GM12878 (cell line): ENCODE measurements at regions not wholly inside any gene's neighbourhood (a gene's known extent, or its start where the extent isn't known, plus 50 kb on each side); places are given as distances from the start of the nearest gene placed in this dataset.

Source experiments
- ATAC-seq: fragments of 200-7000 bp; cut with Tn5 transposase; 3 replicates; pipeline ENCODE4 v1.9.1; 2020; ENCODE audit warnings: mild to moderate bottlenecking, moderate library complexity
- BruUV-seq: library from RNA; stranded (reverse); fragments of 400-500 nt; replicated peaks from 2 replicates; lab custom pipeline; 2021; lab: Mats Ljungman, UMichigan
- CTCF ChIA-PET: fragments of 300-600 bp; sonication (Branson Sonifier 250); formaldehyde crosslinking; extraction: SDS; loops from one replicate; lab custom pipeline; 2021; ENCODE audit warnings: inconsistent platforms; lab: Yijun Ruan, JAX
- POLR2A ChIA-PET: fragments of 350-600 bp; formaldehyde crosslinking; extraction: SDS; loops from one replicate; lab custom pipeline; 2021; ENCODE audit warnings: inconsistent platforms; lab: Charles Lee
- RAD21 ChIA-PET: fragments of 300-600 bp; sonication (Branson Sonifier 250); formaldehyde crosslinking; loops from one replicate; lab custom pipeline; 2023; ENCODE audit warnings: antibody characterized with exemption; ENCODE audit not compliant: unreplicated experiment; lab: Charles Lee
- SMC1A ChIA-PET: fragments of 300-600 bp; sonication (Branson Sonifier 250); formaldehyde crosslinking; loops from one replicate; lab custom pipeline; 2023; ENCODE audit not compliant: unreplicated experiment, uncharacterized antibody; lab: Charles Lee
- DNase-seq: peaks from one replicate; pipeline ENCODE4 v3.0.0-alpha.2; 2011; ENCODE audit warnings: low read depth, low spot score
- FAIRE-seq: peaks from 3 replicates; lab custom pipeline; 2011; peaks lifted over from hg19 to GRCh38; lab: Jason Lieb, UNC
- H2AFZ ChIP-seq: 2 replicates; pipeline ENCODE4 v1.6.0; 2011; ENCODE audit warnings: low read depth, low read length, control low read depth; ENCODE audit not compliant: control insufficient read depth
- H3K27ac ChIP-seq: 2 replicates; pipeline ENCODE4 v1.5.1; 2011; ENCODE audit warnings: control low read depth; ENCODE audit not compliant: control insufficient read depth, insufficient read depth
- H3K27me3 ChIP-seq, 2 experiments: replicated peaks in 1 of 2; 2 replicates each; pipeline versions ENCODE4 v1.6.0 to v1.6.1; 2011; ENCODE audit warnings: low read length in 1 of 2; ENCODE audit not compliant: control insufficient read depth in 2 of 2, insufficient read depth in 2 of 2
- H3K36me3 ChIP-seq, 2 experiments: 2 replicates each; pipeline ENCODE4 v1.5.1; 2011; ENCODE audit warnings: low read length in 1 of 2; ENCODE audit not compliant: control insufficient read depth in 2 of 2, insufficient read depth in 2 of 2
- H3K4me1 ChIP-seq: 2 replicates; pipeline ENCODE4 v1.6.1; 2011; ENCODE audit warnings: mild to moderate bottlenecking, low read length, moderate library complexity, mixed read lengths; ENCODE audit not compliant: control insufficient read depth, insufficient read depth
- H3K4me2 ChIP-seq: 2 replicates; pipeline ENCODE4 v1.6.0; 2011; ENCODE audit warnings: control low read depth; ENCODE audit not compliant: control insufficient read depth, insufficient read depth
- H3K4me3 ChIP-seq: fragments of 200-600 bp; sonication (generic); 2 replicates; pipeline ENCODE4 v1.5.1; 2016
- H3K79me2 ChIP-seq: 2 replicates; pipeline ENCODE4 v1.6.0; 2011; ENCODE audit warnings: low read length; ENCODE audit not compliant: control insufficient read depth, insufficient read depth
- H3K9ac ChIP-seq: 2 replicates; pipeline ENCODE4 v1.8.0; 2011; ENCODE audit warnings: low read length, control low read depth, mixed read lengths; ENCODE audit not compliant: control insufficient read depth, insufficient read depth
- H3K9me3 ChIP-seq: replicated peaks from 3 replicates; pipeline ENCODE4 v1.5.1; 2011; ENCODE audit warnings: mild to moderate bottlenecking, low read length; ENCODE audit not compliant: control insufficient read depth, insufficient read depth
- H4K20me1 ChIP-seq: 2 replicates; pipeline ENCODE4 v1.6.0; 2011; ENCODE audit not compliant: control insufficient read depth, insufficient read depth
- CBX3 ChIP-seq: fragments of 200-600 bp; sonication (generic); IDR thresholded peaks from 2 replicates; pipeline ENCODE4 v1.6.1; 2016; ENCODE audit warnings: low read depth, borderline replicate concordance
- CUX1 ChIP-seq: IDR thresholded peaks from 2 replicates; pipeline ENCODE4 v1.6.1; 2012; ENCODE audit warnings: improper control_type of control experiment, low read depth, low read length; ENCODE audit not compliant: insufficient replicate concordance
- DPF2 ChIP-seq: fragments of 450-650 bp; IDR thresholded peaks from 2 replicates; pipeline ENCODE4 v1.6.1; 2017; ENCODE audit warnings: mild to moderate bottlenecking
- EED ChIP-seq: sonication (generic); IDR thresholded peaks from 2 replicates; pipeline ENCODE4 v1.6.1; 2016; ENCODE audit warnings: antibody characterized with exemption, low read depth
- FOXM1 ChIP-seq: IDR thresholded peaks from 2 replicates; pipeline ENCODE4 v1.6.1; 2012; ENCODE audit warnings: low read depth, mild to moderate bottlenecking, inconsistent platforms, low read length, moderate library complexity
- HDAC2 ChIP-seq: fragments of 200-600 bp; sonication (generic); IDR thresholded peaks from 2 replicates; pipeline ENCODE4 v1.6.1; 2017
- MAX ChIP-seq: IDR thresholded peaks from 2 replicates; pipeline ENCODE4 v1.6.1; 2012; ENCODE audit warnings: low read depth, low read length, improper control_type of control experiment
- MXI1 ChIP-seq: fragments of 150-350 bp; IDR thresholded peaks from 2 replicates; pipeline ENCODE4 v1.6.1; 2011; ENCODE audit warnings: low read depth, mild to moderate bottlenecking, inconsistent platforms, low read length, improper control_type of control experiment
- RAD21 ChIP-seq: IDR thresholded peaks from 2 replicates; pipeline ENCODE4 v1.6.1; 2011; ENCODE audit warnings: mild to moderate bottlenecking, low read depth, low read length, moderate library complexity; ENCODE audit not compliant: insufficient read depth
- RUNX3 ChIP-seq: IDR thresholded peaks from 2 replicates; pipeline ENCODE4 v1.6.1; 2012; ENCODE audit warnings: low read length, inconsistent platforms
- USF2 ChIP-seq: IDR thresholded peaks from 2 replicates; pipeline ENCODE4 v1.6.1; 2011; ENCODE audit warnings: low read depth, low read length, improper control_type of control experiment, borderline replicate concordance
- ZBTB11 ChIP-seq: fragments of 450-650 bp; formaldehyde crosslinking; IDR thresholded peaks from 2 replicates; pipeline ENCODE4 v1.5.0; 2022; ENCODE audit warnings: mild to moderate bottlenecking, missing genetic modification characterization
- WGBS: methylation state at CpG from one replicate; pipeline ENCODE4 v1.1.6; 2016; ENCODE audit warnings: low lambda C conversion rate; ENCODE audit not compliant: insufficient replicate concordance, insufficient coverage; ENCODE audit errors: missing lambda C conversion rate; 5-methylcytosine and 5-hydroxymethylcytosine counted together
- in situ Hi-C: fragments of 300-500 bp; cut with MboI; formaldehyde crosslinking; loops from 9 replicates; pipeline ENCODE4 v1.14.3; 2018; ENCODE audit warnings: mixed read lengths
- intact Hi-C: fragments of 100-400 bp; cut with micrococcal nuclease; formaldehyde crosslinking; loops from one replicate; pipeline ENCODE4 v1.14.2; 2022; ENCODE audit not compliant: unreplicated experiment

GRCh38 chr2:37864217-37864616 lies 60.9 kb upstream of the RMDN2 start:
- ChIA-PET POLR2A (no interaction called here), SMC1A (interaction anchor here (0.6 to 6.4 kb wide), 2 partner anchors 11 to 327 kb away, joined by 3 to 64 read pairs; no protein-coding TSS in a partner anchor), RAD21 (no interaction called here), CTCF (interaction anchor here (1.2 kb wide), 1 partner anchor 13 kb away, joined by 3 read pairs; no protein-coding TSS in a partner anchor)
- WGBS, result 24% methylated on average over 2 of the region's 2 CpGs
- intact Hi-C loops (no loop called here), in situ Hi-C loops (no loop called here)
- BruUV-seq, result no TSS peak
- Histone ChIP-seq H3K4me3 (no peak overlapping the region), H3K27me3 (no peaks in the 10 kb centered on the region), H3K79me2 (no peaks in the 10 kb centered on the region), H3K36me3 (no peaks in the 10 kb centered on the region), H3K9me3 (no peaks in the 10 kb centered on the region; the same call in 2 of the 3 replicates), H3K27ac (no peak overlapping the region), H3K4me1 (no peaks in the 10 kb centered on the region)
- no peak for FAIRE-seq
- ATAC-seq, result no peak
- TF ChIP-seq FOXM1 (no peak), CUX1 (no peak), CBX3 (no peak), MAX (no peak), RUNX3 (no peak), USF2 (no peak), EED (no peak), ZBTB11 (CRISPR knock-in tag) (no peak), DPF2 (no peak), MXI1 (no peak), RAD21 (no peak), HDAC2 (no peak)
- TF ChIP-seq, all 136 proteins: peak for 0
- DNase-seq, result no peak
- no peaks in the 10 kb centered on the region for H4K20me1 ChIP-seq
- H2AFZ ChIP-seq, result no peak overlapping the region
- H3K9ac ChIP-seq, result no peak overlapping the region
- H3K4me2 ChIP-seq, result no peak overlapping the region
